Loucy (cell line): ENCODE measurements at regions not wholly inside any gene's neighbourhood (a gene's known extent, or its start where the extent isn't known, plus 50 kb on each side); places are given as distances from the start of the nearest gene placed in this dataset.

Experiments
- EZH2phosphoT487 ChIP-seq: fragments of 200-600 bp; IDR thresholded peaks from 2 replicates; pipeline ENCODE4 v1.6.1; 2018; ENCODE audit warnings: antibody characterized with exemption, mild to moderate bottlenecking, moderate library complexity, borderline replicate concordance
- TF ChIP-seq, protein P1 (sequence below): fragments of 200-600 bp; sonication (generic); conservative IDR thresholded peaks from 2 replicates; pipeline ENCODE4 v1.5.1; 2014; ENCODE audit warnings: mild to moderate bottlenecking, antibody characterized with exemption, low read length

DNA sequence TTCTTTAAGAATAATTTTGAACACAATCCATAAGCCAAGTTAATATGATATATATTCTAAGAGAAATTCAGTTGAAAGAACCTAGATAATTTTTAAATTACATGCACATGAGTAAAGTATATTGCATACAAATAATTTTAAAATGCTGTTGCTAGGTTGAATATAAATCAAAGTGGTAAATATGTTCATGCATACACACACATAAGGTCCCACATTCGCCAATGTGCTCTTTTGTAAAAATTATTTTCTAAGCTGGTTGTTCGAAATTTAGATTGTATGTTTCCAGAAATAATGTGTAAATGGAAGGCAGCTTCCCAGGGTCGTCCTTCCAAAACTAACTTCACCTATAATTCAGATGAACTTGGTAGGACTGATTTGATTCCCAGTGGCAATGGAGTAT lies 173.7 kb upstream of the CCDC196 start:
- TF ChIP-seq, protein P1, sequence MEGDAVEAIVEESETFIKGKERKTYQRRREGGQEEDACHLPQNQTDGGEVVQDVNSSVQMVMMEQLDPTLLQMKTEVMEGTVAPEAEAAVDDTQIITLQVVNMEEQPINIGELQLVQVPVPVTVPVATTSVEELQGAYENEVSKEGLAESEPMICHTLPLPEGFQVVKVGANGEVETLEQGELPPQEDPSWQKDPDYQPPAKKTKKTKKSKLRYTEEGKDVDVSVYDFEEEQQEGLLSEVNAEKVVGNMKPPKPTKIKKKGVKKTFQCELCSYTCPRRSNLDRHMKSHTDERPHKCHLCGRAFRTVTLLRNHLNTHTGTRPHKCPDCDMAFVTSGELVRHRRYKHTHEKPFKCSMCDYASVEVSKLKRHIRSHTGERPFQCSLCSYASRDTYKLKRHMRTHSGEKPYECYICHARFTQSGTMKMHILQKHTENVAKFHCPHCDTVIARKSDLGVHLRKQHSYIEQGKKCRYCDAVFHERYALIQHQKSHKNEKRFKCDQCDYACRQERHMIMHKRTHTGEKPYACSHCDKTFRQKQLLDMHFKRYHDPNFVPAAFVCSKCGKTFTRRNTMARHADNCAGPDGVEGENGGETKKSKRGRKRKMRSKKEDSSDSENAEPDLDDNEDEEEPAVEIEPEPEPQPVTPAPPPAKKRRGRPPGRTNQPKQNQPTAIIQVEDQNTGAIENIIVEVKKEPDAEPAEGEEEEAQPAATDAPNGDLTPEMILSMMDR, result no peak
- no peak for TF ChIP-seq EZH2phosphoT487
